VCaP (cell line): ENCODE measurements at regions not wholly inside any gene's neighbourhood (a gene's known extent, or its start where the extent isn't known, plus 50 kb on each side); places are given as distances from the start of the nearest gene placed in this dataset.

Experiments
- H3K27ac ChIP-seq: fragments of 450-650 bp; 2 replicates; pipeline ENCODE4 v1.5.1; 2017
- TF ChIP-seq, protein P1 (sequence below): fragments of 450-650 bp; conservative IDR thresholded peaks from 2 replicates; pipeline ENCODE4 v1.5.1; 2017; ENCODE audit warnings: mild to moderate bottlenecking, moderate library complexity

DNA sequence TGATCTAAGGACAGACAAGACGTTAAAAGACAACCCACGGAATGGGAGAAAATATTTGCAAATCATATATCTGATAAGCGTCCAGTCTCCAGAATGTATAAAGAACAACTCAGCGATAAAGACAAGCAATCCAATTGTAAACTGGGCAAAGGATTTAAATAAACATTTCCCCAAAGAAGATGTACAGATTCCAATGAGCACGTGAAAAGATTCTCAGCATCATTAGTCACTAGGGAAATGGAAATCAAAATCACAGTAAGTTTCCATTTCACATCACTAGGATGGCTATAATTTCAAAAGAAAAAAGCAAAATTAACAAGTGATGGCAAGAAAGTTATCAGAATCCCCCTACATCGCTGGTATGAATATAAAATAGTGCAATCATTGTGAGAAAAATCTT lies 316.1 kb downstream of the SFMBT2 start:
- TF ChIP-seq, protein P1, sequence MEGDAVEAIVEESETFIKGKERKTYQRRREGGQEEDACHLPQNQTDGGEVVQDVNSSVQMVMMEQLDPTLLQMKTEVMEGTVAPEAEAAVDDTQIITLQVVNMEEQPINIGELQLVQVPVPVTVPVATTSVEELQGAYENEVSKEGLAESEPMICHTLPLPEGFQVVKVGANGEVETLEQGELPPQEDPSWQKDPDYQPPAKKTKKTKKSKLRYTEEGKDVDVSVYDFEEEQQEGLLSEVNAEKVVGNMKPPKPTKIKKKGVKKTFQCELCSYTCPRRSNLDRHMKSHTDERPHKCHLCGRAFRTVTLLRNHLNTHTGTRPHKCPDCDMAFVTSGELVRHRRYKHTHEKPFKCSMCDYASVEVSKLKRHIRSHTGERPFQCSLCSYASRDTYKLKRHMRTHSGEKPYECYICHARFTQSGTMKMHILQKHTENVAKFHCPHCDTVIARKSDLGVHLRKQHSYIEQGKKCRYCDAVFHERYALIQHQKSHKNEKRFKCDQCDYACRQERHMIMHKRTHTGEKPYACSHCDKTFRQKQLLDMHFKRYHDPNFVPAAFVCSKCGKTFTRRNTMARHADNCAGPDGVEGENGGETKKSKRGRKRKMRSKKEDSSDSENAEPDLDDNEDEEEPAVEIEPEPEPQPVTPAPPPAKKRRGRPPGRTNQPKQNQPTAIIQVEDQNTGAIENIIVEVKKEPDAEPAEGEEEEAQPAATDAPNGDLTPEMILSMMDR, result no peak
- H3K27ac ChIP-seq, result no peak overlapping the region

DNA sequence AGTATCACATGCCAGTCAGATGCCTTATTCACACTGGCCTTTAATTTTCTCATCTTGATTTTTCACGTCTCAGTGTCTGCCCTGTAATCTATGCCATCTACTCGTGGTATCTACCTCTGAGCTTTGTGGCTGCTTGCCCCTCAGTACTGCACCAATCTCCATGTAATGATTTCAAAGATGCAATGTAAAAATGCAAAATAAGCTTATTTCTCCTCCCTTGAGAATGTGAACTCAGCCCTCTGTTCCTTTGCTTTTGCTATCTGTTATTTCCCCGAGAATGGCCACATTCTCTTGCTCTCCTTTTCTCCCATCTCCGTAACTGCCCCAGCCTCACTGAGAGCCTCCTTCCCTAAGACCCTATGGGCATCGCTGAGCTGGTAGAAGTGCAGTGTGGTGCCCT lies 317.5 kb downstream of the SFMBT2 start:
- TF ChIP-seq, protein P1, result no peak
- H3K27ac ChIP-seq, result no peak overlapping the region

DNA sequence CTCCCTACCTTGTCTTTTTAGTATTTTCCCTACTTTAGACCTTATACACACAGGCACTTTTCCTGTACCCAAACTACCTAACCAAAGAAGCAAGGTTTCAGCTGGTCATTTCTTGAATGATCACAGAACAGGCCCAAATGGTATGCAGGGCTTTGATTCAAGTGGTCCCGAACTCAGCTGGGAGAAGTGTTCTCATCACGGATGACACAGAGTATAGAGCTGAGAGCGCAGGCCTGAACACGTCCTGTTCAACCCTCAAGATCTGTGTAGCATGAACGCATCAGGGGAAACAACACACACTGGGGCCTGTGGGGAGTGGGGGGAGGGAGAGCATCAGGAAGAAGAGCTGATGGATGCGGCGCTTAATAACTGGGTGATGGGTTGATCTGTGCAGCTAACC lies 318.2 kb downstream of the SFMBT2 start:
- TF ChIP-seq, protein P1, result no peak
- H3K27ac ChIP-seq, result no peak overlapping the region

DNA sequence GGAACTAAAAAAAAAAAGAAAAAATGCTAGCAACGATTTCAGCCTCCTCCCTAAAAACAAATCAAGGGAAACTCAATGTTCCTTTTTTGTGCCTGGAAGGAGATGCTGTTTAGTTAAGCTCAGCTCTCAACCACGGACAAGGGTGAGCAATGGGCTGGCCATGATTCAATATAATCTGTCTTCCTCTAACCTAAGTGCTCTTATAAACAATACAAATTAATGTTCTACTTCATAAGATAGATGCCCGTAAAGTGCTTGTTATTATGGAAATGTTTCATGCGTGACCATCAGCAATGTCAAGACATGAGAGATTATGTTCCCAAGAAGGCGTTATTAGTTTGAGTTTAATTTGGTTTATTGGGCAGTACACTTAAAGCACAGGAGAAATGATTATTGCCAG lies 320.3 kb downstream of the SFMBT2 start:
- H3K27ac ChIP-seq, result no peak overlapping the region
- TF ChIP-seq, protein P1, result no peak

DNA sequence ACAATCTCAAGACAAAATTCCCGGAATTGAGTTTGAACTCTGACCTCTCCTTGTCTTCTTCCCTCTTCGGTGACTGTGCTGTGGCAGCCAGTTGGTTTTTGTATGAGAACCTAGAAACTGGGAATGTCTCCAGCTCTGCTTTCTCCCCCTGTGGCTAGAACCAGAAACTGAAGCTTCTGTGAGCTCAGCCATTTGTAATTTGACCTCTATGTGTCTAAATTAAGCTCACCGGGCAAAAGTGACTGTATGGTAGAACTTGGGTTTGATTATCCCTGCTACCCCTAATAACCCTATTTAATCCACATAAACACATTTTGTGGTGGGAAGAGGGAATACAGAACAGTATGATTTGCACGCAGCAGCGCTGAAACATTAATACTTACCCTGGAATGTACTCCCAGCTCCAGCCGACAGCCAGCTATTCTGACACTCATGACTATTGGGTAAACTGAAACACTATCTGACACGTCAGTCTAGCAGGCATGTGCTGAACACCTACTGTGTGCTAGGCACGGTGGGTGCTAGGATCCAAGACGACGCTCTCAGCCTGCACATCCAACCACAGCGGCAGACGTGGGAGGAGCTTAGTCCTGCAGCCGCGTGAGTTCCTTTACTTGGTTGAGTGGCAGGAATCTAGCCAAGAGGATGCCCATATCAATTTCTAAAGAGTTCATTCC lies 324.8 kb downstream of the SFMBT2 start:
- TF ChIP-seq, protein P1, result no peak
- no peak overlapping the region for H3K27ac ChIP-seq

DNA sequence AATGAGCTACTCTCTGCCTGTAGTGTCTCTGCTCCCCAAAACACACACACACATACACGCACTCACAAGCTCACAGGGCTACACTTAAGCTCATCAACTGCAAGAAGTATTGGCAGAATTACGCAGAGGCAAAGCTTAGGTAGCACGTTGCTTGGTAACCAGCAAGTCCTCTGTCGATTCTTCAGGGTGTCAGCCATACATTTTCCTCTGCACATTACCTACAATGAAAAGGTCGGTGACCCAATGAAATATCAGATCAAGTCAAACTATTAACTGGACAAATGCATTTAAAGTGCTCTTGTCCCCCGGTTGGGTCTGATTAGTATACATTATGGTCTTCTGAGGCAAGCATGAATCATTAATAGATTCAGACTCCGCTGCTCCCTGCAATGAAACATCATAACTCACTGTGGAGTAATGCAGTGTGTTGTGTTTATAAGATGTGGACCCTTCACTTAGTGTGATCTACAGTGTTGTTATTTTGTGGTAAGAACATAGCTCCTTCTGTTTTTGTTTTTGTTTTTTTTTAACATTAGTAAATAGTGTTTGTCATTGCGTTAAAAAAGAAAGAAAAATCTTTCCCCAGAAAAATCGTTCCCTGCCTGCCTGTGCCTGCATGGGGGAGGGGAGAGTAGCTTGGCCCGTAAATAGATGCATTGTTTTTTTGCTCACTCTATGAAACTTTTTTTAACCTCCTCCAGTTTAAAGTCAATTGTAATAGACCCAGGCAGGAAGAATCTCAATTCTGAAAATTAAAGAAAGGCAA lies 325.5 kb downstream of the SFMBT2 start:
- H3K27ac ChIP-seq, result no peak overlapping the region
- TF ChIP-seq, protein P1, result no peak

DNA sequence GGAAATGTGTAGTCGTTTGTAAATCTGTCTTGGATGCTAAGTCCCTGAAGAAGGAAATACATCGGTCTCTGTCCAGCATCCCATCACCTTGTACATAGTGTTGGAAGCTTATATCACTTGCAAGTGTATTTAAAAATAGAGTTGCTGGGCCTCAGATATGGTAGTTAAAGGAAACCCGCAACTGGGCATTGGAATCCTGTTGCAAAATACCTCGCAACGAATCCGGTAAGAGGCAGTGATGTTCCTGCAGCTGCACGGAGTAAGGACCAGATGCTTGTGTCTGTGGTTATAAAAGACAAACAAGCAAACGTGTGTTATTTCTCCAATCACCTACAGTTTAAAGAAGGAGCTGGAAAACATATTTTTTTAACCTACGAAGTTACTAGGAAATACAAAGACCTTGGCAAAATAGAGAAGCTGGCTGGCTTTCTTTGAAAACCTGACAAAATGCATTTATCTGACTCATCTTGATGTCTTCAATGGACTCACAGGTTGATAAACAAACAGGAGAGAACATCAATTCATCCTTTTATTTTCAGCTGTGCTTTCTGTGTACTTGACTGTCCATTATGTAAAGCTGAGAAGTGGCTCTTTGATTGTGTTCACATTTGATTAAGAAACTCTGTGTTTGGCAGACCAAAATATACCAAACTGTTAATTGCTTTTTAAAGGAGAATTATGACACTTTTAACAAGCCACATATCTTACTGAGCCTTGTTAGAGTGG lies 326.4 kb downstream of the SFMBT2 start:
- TF ChIP-seq, protein P1, result no peak
- H3K27ac ChIP-seq, result no peak overlapping the region
